Stimulated activated CD4-positive, alpha-beta T cell treated with anti-CD3 and anti-CD28 coated beads, Interleukin-12 subunit alpha, Interleukin-12 subunit beta, amount 100 ng/mL, for 24 hours (primary cell): ENCODE measurements at regions not wholly inside any gene's neighbourhood (a gene's known extent, or its start where the extent isn't known, plus 50 kb on each side); places are given as distances from the start of the nearest gene placed in this dataset.
"Not testable (repeated sequence)": the region's sequence is repeated elsewhere in the genome, so short reads cannot be mapped to it uniquely, and the experiment has no call there.

ENCODE experiments used
- DNase-seq, 2 experiments: peaks; one replicate each; pipeline ENCODE4 v3.0.0-alpha.2; 2020; ENCODE audit warnings: low read depth in 2 of 2

- no peak for DNase-seq
Measured at GRCh38 chr5:155699385-155699784, 627.6 kb upstream of the SGCD start.

- no peak for DNase-seq
Measured at GRCh38 chr5:155700333-155700732, 626.6 kb upstream of the SGCD start.

DNA sequence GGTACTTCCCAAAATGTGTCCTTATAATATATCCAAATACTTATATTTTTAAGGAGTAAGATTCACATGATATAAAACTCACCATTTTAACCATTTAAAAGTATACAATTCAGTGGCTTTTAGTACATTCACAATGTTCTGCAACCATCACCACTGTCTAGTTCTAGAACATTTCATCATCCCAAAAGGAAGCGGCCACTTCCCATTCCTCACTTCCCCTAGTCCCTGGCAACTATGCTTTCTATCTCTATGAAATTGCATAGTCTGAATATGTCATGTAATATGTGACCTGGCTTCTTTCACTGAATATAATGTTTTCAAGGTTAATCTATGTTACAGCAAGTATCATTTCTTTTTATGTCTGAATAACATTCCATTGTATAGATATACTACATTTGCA lies 615.1 kb upstream of the SGCD start:
- DNase-seq = no peak

GRCh38 chr5:155714435-155714834 lies 612.5 kb upstream of the SGCD start:
- not testable (repeated sequence) for DNase-seq

DNA sequence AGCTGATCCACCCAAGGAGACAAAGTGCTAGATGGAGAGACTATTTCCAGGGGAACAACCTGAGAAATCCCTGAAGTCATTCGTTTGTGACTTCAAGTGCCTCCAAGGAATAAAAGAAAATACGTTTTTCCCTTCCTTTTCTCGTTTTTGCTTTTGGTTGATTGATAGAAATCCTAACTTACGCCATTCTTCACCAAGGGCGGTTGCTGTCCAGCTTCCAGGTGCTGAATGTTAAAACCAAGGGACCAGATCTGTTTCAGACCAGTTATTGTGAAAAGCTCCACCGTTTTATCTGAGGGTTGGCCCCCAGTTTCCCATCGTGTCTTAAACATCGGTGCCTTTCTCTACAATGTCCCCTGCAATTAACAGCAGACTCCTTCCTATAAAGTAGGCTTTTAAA lies 600.7 kb upstream of the SGCD start:
- no peak for DNase-seq

GRCh38 chr5:155727512-155728145 lies 599.3 kb upstream of the SGCD start:
- DNase-seq = no peak

GRCh38 chr5:155728146-155728856 lies 598.7 kb upstream of the SGCD start:
- no peak for DNase-seq

DNA sequence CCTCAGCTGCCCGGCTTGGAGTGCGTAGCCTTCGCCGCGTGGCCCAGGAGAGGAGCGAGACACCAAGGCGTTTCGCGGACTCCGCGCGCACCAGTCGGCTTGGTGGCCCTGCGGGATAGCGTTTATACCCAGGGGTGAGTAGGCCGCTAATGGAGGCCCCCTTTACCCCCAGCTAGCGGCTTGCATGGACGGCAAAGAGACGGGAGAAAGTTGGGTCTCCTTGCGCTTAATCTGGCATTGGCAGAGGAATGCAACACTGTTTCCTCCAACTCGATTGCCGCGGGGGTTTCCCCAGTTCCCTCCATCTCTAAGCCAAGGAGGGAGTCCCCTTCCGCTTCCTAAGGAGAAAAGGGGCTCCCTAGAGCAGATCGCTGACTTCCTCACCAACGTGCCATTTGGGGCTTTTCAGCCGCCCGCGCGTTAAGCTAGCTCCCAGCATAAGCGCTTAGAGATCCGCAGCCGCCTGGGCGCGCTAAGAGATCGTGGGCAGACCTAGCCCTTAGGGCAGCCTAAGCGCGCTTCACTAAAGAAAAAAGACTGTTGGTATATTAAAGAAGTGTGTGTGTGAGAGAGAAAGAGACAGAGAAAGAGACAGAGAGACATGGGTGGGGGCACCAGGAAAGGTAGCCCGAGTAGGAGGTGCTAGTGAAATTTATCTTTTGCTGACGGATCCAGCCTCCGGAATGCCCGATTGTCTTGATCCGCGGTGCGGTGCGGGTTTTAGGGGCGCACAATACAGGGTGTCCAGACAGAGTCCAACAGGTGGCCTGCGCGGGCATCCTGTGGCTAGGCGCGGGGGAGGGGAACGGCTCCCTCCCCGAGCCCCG lies 597.9 kb upstream of the SGCD start:
- no peak for DNase-seq

GRCh38 chr5:155729684-155730059 lies 597.3 kb upstream of the SGCD start:
- no peak for DNase-seq

GRCh38 chr5:155732587-155733376 lies 594.2 kb upstream of the SGCD start:
- DNase-seq = no peak

- no peak for DNase-seq
Measured at GRCh38 chr5:155733935-155734334, 593.0 kb upstream of the SGCD start.

DNA sequence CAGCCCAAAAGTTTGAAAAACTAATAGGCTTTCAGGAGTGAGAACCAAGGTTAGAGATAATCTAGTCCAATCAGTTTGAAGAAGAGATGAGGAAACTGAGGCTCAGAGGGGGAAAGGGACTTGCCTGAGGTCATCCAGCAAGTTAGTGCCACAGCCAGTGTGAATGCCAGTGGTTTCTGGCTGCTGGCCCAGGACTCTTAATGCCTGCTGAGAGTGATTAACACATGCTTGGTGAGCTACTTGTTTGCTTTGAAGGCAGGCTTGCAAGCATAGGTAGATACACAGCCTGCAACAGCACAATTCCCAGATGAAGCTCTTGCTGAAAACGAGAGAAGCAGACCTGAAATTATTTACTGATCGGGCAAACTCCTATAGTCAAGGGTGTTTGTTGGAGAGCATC lies 591.6 kb upstream of the SGCD start:
- DNase-seq = no peak

DNA sequence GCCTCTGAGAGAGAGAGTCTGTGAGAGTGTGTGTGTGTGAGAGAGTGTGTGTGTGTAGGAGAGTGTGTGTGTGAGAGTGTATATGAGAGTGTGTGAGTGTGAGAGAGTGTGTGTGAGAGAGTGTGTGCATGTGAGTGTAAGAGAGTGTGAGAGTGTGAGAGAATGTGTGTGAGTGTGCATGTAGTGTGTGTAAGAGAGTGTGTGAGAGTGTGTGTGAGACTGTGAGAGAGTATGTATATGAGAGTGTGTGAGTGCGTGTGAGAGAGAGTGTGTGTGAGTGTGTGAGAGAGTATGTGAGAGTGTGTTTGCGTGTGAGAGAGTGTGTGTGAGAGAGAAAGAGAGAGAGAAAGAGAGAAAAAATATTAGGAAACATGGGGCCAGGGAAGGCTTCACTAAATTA lies 588.3 kb upstream of the SGCD start:
- no peak for DNase-seq

DNA sequence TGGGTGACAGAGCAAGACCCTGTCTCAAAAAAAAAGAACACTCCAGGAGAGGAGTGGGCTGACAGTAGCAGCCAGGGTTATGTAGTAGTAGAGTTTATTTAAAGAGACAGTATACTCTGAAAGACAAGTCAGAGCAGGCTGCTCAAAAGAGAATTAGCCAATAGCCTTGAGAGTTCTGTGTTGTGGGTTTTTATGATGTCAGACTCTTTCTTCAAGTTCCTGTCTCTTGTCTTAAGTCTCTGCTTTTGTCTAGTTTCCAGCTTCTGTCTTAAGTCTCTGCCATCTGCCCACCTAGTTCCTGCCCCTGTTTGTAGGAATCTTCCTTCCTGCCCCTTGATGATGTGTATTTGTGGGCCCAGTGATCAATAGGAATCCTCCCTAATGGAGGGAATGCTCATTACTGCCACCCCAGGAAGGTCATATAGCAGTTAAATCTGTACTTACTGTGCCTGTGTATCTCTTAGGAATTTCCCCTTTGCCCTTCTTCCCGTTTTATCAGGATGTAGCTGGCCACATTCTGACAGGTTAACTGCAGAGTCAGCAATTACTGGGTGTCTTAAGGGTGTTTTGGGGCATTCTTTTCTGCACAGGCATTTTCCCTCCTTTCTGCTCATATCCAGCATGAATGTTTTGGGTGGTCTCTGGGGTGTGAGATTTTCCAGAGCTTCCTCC lies 580.5 kb upstream of the SGCD start:
- DNase-seq = no peak

DNA sequence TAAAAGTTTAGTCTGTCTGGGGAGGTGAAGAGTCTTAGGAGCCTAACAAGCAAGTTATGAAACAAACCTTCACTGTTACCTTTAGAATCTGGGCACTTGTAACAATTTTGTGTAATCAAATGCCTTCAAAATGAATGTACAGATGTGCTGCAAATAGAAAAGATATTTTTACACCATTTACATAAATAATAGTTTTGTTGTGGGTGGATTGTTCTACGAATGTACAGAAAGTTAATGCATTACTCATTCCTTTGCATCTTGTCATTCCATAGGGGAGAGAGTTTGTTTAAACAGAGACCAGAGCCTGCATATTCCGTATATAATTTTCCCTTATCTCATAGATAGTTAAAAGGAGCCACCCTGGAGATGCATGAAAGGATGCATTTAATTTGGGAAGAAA lies 576.9 kb upstream of the SGCD start:
- DNase-seq = no peak

GRCh38 chr5:155750571-155750970 lies 576.4 kb upstream of the SGCD start:
- DNase-seq = no peak

GRCh38 chr5:155753943-155754581 lies 572.9 kb upstream of the SGCD start:
- DNase-seq = no peak

GRCh38 chr5:155759252-155759651 lies 567.7 kb upstream of the SGCD start:
- no peak for DNase-seq

GRCh38 chr5:155759984-155760383 lies 567.0 kb upstream of the SGCD start:
- no peak for DNase-seq

DNA sequence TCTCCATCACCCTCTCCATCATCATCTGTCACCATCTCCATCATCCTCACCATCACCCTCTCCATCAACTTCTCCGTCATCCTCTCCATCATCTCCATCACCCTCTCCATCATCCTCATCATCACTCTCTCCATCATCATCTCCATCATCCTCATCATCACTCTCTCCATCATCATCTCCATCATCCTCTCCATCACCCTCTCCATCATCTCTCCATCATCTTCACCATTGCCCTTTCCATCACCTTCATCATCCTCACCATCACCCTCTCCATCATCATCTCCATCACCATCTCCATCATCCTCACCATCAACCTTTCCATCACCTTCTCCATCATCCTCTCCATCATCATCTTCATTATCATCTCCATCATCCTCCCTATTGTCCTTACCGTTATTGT lies 565.5 kb upstream of the SGCD start:
- DNase-seq = no peak

DNA sequence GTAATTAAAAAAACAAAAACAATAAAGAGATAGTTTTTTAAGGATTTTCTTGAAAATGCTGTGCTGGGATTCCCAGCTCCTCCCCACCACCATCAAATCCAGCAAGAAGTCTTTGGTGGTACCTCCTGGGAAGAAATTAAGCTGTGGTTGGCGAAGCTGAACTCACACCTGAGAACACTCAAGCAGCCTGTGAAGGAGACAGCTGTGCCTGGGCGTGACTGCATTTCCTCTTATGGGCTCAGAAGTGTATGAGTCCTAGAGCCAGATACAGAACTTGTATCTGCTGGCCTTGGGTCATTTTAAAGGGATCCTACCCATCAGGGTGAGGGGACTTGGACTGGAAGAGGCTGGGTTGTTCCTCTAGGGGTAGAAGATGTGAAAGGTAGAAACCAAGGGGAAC lies 561.2 kb upstream of the SGCD start:
- DNase-seq = no peak
